K562 (cell line): ENCODE measurements at regions not wholly inside any gene's neighbourhood (a gene's known extent, or its start where the extent isn't known, plus 50 kb on each side); places are given as distances from the start of the nearest gene placed in this dataset.

Experiments used
- ARID3A ChIP-seq: IDR thresholded peaks from 2 replicates; pipeline ENCODE4 v1.6.1; 2012; ENCODE audit warnings: low read depth, low read length, improper control_type of control experiment, borderline replicate concordance
- ATF2 ChIP-seq: sonication (generic); formaldehyde crosslinking; IDR thresholded peaks from 2 replicates; pipeline ENCODE4 v1.8.1; 2022; ENCODE audit warnings: missing genetic modification reagents
- BHLHE40 ChIP-seq: IDR thresholded peaks from 2 replicates; pipeline ENCODE4 v1.6.1; 2011; ENCODE audit warnings: low read length, improper control_type of control experiment
- GTF3C2 ChIP-seq: IDR thresholded peaks from 3 replicates; pipeline ENCODE4 v1.6.1; 2011; ENCODE audit warnings: borderline replicate concordance, mild to moderate bottlenecking, moderate library complexity; ENCODE audit not compliant: insufficient read length; ENCODE audit errors: extremely low read depth
- HCFC1 ChIP-seq: IDR thresholded peaks from 2 replicates; pipeline ENCODE4 v1.6.1; 2012; ENCODE audit warnings: low read depth, low read length, improper control_type of control experiment
- IRF1 ChIP-seq: sonication (generic); formaldehyde crosslinking; IDR thresholded peaks from 2 replicates; pipeline ENCODE4 v1.8.0; 2022; ENCODE audit warnings: missing genetic modification reagents, mild to moderate bottlenecking, borderline replicate concordance
- KLF13 ChIP-seq: fragments of 450-650 bp; IDR thresholded peaks from 2 replicates; pipeline ENCODE4 v1.6.1; 2016; ENCODE audit warnings: missing genetic modification characterization, low read depth, mild to moderate bottlenecking, missing compliant biosample characterization, moderate library complexity, borderline replicate concordance
- MCM2 ChIP-seq: fragments of 450-650 bp; IDR thresholded peaks from 2 replicates; pipeline ENCODE4 v1.6.1; 2017; ENCODE audit warnings: low read depth, mild to moderate bottlenecking
- MTA2 ChIP-seq: fragments of 450-650 bp; IDR thresholded peaks from 2 replicates; pipeline ENCODE4 v1.6.1; 2016; ENCODE audit warnings: low read depth
- MTA3 ChIP-seq: fragments of 450-650 bp; formaldehyde crosslinking; IDR thresholded peaks from 2 replicates; pipeline ENCODE4 v1.6.1; 2017; ENCODE audit warnings: mild to moderate bottlenecking, borderline replicate concordance
- NCOA6 ChIP-seq: fragments of 450-650 bp; IDR thresholded peaks from 2 replicates; pipeline ENCODE4 v1.6.1; 2017; ENCODE audit warnings: mild to moderate bottlenecking
- PHB2 ChIP-seq: fragments of 450-650 bp; IDR thresholded peaks from 2 replicates; pipeline ENCODE4 v1.6.1; 2017; ENCODE audit warnings: low read depth
- RBM15 ChIP-seq: fragments of 200-400 bp; formaldehyde crosslinking; IDR thresholded peaks from 2 replicates; pipeline ENCODE4 v1.6.1; 2018; ENCODE audit warnings: mild to moderate bottlenecking, low read length, moderate library complexity; ENCODE audit not compliant: insufficient read depth
- RBM34 ChIP-seq: fragments of 200-400 bp; formaldehyde crosslinking; IDR thresholded peaks from 2 replicates; pipeline ENCODE4 v1.6.1; 2018; ENCODE audit warnings: low read length, borderline replicate concordance; ENCODE audit not compliant: insufficient read depth
- SLC30A9 ChIP-seq: fragments of 250-450 bp; sonication (Bioruptor Pico); IDR thresholded peaks from 2 replicates; pipeline ENCODE4 v1.8.0; 2022; ENCODE audit warnings: mild to moderate bottlenecking, moderate library complexity
- TFAM ChIP-seq: fragments of 250-450 bp; sonication (Bioruptor Pico); conservative IDR thresholded peaks from 2 replicates; pipeline ENCODE4 v1.5.0; 2021; ENCODE audit warnings: mild to moderate bottlenecking, moderate library complexity
- XRCC5 ChIP-seq: fragments of 200-400 bp; formaldehyde crosslinking; IDR thresholded peaks from 2 replicates; pipeline ENCODE4 v1.6.1; 2017; ENCODE audit warnings: low read depth, mild to moderate bottlenecking, low read length
- ZNF507 ChIP-seq: conservative IDR thresholded peaks from 2 replicates; pipeline ENCODE4 v1.6.1; 2017; ENCODE audit warnings: missing genetic modification characterization, missing compliant biosample characterization
- ZNF592 ChIP-seq: fragments of 450-650 bp; IDR thresholded peaks from 2 replicates; pipeline ENCODE4 v1.6.1; 2017; ENCODE audit warnings: antibody characterized with exemption, mild to moderate bottlenecking

- TF ChIP-seq ARID3A (no peak), MCM2 (no peak), ATF2 (CRISPR knock-in tag) (no peak), SLC30A9 (CRISPR knock-in tag) (no peak), ZNF507 (tag) (no peak), ZNF592 (0 out of 2 replicates have a peak, but pooled peaks have one; percentile 65), KLF13 (tag) (no peak), PHB2 (no peak), RBM34 (no peak), MTA3 (no peak), BHLHE40 (no peak), GTF3C2 (no peak), NCOA6 (no peak), TFAM (CRISPR knock-in tag) (no peak), IRF1 (CRISPR knock-in tag) (no peak), MTA2 (peak; percentile 28; the same call in 1 of the 2 replicates), XRCC5 (no peak), RBM15 (no peak), HCFC1 (no peak)
These were observed 149.4 kb downstream of the MACROH2A1 start (continued) for GRCh38 chr5:135249658-135250057.
